Sciatic nerve (tissue), 2 donors: ENCODE measurements at regions not wholly inside any gene's neighbourhood (a gene's known extent, or its start where the extent isn't known, plus 50 kb on each side); places are given as distances from the start of the nearest gene placed in this dataset.
"Not testable (repeated sequence)": the region's sequence is repeated elsewhere in the genome, so short reads cannot be mapped to it uniquely, and the experiment has no call there.

Experiments
- ATAC-seq: fragments of 200-7000 bp; cut with Tn5 transposase; one replicate; pipeline ENCODE4 v1.9.1; 2020; ENCODE audit warnings: mild to moderate bottlenecking, moderate library complexity
- DNase-seq: peaks from one replicate; pipeline ENCODE4 v3.0.0-alpha.2; 2020; ENCODE audit warnings: low spot score
- intact Hi-C: fragments of 100-400 bp; cut with DNase I; formaldehyde crosslinking; loops from one replicate; pipeline ENCODE4 v1.14.2; 2022
- donor health status: DM: no; HTN: no; CAD: no.
- donor health status: DM: no; HTN: no; CAD: no.

DNA sequence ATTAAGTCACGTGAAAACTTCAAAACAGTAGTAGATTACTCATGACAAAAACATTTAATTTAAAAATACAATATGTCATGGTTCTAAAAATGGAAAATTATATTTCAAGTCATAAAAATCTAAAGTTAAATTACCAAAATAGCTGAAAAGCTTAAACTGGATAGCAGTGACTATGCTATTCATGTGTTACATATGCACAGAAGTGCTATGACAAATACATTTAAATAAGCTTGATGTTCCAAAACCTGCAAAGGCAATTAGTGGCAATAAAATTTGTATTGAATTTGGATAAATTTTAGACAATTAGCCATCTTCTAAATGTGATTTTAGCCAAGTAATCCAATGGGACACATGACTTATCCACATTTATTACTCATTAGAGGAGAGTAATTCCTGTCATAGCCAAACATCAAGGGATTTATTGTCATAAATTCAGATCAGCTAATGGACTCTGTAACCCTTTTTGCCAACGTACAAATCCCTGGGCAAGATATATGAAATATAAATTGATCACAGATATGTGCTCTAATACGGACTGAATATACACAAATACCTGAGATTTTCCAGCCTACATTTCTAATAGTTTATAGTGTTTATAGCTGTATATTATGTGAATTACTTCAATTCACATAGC, 419.4 kb downstream of the ISL1 start:
- no peak for DNase-seq
- no peak for ATAC-seq
- intact Hi-C loops: no loop called here

DNA sequence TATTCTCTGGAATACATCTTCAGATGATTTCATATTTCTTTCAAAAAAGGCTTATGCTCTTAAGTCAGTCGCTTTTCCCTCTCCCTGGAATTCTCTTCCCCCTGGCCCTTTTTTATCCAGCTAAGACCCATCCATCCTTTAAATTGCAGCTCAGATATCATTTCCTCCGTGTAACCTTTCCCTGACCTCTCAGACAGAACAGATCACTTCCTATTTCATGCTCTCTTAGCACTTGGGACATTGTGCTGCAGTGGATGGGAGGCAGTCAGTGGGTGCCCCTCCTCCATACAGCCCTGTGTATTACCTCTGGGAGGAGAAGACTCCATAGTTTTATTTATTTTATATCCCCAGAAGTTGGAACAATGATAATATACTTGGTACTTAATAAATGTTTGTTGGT, 423.4 kb downstream of the ISL1 start:
- intact Hi-C loops: no loop called here
- no peak for ATAC-seq
- DNase-seq: no peak

DNA sequence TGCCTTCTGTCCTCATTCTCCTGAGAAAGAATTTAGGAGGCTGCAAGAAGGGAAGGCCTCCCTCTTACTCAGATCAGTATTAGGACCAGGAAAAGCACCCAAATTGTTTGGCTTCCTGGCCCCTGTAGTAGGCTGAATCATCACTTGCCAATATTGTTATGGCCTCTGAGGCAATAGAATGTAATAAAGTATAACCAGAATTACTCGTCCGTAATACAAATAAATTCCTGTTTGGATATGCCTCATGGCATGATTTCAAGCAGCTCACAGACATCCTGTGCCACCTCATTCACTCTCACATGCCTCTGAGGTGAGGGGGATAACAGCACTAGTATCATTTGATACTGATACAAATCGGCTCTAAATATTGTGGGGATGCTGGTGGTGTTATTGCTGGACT, 427.3 kb downstream of the ISL1 start:
- DNase-seq: no peak
- ATAC-seq: no peak
- intact Hi-C loops: no loop called here

DNA sequence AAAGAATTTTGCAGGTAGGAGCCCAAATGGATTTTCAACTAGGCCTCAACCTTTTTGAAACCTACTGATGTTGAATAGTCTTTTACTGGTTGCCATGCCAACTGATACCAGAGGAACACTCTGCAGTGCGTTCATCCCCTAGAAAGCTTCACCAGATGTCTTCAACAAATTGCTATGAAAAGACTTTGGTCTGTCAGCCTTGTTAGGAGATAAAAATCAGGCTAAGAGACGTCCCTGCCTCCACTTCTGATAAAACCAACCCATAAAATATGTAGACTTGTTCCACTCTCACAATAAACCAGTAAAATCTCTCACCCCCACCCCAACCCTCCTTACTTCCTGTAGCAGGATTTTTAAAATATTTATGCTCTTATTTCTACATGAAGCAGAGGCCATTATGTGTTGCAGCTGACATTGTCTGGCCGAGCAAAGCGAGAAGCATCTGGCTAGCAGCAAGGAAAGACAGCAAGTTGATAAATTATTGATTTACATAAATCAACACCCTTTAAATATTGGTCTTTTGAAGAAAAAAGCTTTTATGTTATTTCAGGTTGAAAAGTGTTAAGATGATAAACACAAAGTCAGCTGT, 428.7 kb downstream of the ISL1 start:
- intact Hi-C loops: no loop called here
- DNase-seq (no peak), ATAC-seq (no peak)

DNA sequence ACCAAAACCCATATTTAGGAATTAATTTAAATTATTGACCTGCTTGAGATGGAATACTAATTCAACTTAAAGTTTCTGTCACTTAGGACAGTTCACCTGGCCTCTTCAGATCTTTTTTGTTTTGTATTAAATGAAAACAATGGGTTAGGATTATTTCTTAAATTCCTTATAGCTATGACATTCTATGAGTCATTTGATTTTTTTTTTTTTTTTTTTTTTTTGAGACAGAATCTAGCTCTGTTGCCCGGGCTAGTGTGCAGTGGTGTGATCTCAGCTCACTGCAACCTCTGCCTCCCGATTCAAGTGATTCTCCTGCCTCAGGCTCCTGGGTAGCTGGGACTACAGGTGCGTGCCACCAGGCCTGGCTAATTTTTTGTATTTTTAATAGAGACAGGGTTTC, 431.6 kb downstream of the ISL1 start:
- DNase-seq, intact Hi-C loops, ATAC-seq: not testable (repeated sequence)

DNA sequence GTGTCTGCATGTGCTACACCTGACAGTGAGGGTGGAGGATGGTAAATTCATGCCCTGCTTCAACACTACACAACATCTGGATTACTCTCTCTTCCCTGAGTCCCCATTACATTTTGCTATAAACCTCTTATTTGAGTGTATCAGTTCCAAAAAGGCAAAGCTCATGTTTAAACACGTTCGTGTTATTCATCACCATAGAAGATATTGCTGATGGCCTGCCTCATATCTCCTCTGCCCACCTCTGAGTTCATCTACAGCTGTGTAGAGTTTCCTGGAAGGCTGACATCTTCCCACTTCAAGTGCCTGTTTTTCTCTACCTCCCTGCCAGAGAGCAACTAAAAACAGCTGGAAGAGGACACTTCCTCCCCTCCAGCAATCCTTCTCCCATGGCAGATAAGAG, 433.2 kb downstream of the ISL1 start:
- DNase-seq (no peak), ATAC-seq (no peak)
- intact Hi-C loops: no loop called here

DNA sequence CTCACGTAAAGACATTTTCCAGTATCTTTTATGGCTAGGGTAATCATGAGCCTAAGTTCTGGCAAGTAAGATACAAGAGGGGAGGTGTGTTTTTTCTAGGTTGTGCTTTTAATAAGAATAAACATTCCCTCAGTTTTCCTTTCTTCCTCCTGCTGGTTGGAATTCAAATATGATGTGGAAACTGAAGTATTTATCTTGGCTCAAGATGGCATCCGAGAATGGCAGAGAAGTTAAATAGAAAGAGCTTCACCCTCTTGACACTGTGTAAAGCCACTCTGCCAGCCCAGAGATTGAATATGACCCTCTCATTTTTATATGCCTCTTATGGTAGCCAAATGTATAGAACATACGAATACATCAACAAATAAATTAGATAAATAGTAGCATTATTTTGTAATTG, 438.4 kb downstream of the ISL1 start:
- DNase-seq: no peak
- intact Hi-C loops: no loop called here

DNA sequence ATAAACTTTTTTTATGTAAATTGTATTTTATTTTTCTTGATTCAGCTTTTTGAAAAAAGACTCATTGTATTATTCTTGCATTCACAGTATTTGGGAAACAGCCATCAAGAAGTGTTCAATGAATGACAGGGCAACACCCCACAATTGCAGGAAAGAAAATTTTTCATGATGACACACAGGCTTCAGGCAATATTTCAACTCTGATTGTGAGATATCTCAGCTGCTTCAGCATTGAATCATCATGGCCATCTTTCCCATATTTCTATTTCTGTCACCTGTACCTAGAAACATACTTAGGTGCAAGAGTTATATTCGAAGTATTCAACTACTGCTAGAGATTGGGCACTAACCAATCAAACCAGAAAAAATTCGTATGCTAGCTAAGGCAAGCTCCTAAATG, 446.0 kb downstream of the ISL1 start:
- ATAC-seq: no peak
- no peak for DNase-seq
- intact Hi-C loops: no loop called here

More for the DNA sequence above, 438.4 kb downstream of the ISL1 start:
- no peak for ATAC-seq

DNA sequence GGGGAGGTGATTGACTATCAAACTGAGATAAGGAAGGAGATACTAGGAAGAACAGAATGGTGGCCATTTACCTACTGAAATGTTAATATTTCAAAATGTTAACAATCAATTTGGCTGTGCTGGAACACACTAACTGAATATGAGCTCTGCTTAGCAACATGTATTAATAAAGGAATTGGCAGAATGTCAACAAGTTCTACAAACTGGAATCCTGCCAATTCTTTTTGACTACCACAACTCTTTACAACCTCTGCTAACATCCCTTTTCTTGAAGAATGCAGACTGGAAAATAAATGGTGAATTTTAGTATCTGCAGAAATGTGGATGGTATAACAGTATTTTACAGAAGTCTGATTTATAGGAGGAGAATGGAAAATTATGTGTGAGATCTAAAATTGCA, 446.4 kb downstream of the ISL1 start:
- DNase-seq (no peak), ATAC-seq (no peak)
- intact Hi-C loops: no loop called here

DNA sequence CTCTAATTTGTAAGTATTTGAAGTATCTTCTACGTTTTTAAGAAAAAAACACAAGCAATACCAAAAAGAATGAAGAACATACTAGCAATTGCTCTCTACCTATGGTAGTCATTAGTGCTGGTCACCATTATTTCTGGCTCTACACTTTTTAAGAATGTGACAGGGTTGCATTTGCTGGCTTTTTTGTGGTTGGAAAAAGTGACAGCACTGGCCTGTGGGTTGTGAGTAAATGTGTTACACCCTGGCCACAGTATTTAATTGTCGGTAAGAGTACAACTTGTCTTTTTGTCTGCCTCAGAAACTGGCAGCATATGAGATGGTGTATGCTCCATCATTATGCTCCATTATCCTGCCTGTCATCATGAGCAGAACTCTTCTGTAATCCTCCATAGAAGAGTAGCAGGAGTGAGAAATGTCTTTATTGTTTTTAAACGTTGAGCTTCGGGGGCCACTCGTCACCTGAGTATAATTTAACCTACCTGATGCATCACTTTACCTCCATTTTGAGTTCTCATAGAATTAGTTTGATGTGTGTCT, 449.8 kb downstream of the ISL1 start:
- ATAC-seq: no peak
- intact Hi-C loops: no loop called here
- DNase-seq: no peak

DNA sequence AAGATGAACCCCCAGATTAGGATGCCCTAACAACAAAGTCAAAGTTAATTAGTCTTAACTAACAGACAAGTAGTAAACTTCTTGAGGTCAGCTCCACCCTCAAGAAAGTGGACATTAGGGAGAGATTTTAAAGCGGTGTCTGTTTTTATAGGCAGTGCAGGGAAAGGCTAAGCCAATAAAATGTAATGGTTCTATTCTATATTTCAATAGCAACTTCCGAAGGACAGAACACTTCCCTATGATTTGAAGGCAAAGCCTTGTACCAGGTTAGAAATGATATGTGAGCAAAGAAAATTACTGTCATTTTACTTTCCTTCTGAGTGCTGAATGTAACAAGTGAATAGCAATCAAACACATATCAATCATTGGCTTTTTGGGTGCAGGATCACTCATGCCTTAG, 455.2 kb downstream of the ISL1 start:
- no peak for ATAC-seq
- no peak for DNase-seq
- intact Hi-C loops: no loop called here

DNA sequence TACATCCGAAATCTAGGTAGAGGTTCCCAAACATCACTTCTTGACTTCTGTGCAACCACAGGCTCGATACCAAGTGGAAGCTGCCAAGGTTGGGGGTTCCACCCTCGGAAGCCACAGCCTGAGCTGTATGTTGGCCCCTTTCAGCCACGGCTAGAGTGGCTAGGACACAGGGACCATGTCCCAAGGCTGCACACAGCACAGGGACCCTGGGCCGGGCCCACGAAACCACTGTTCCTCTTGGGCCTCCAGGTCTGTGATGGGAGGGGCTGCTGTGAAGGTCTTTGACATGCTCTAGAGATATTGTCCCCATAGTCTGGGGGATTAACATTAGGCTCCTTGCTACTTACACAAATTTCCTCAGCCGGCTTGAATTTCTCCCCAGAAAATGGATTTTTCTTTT, 460.6 kb downstream of the ISL1 start:
- DNase-seq (no peak), ATAC-seq (no peak)
- intact Hi-C loops: no loop called here

DNA sequence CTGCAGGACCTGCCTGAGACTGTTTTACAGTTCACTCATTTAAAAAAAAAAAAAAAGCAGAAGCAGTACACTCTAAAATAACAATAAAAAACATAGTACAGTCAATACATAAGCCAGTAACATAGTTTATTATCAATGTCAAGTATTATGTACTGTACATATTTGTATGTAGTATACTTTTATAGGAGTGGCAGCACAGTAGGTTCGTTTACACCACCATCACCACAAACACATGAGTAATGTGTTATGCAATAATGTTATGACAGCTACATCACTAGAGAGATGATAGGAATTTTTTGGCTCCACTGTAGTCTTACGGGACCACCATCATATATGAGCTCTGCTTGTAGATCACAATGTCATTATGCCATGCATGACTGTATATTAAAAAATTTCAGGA, 462.8 kb downstream of the ISL1 start:
- no peak for ATAC-seq
- intact Hi-C loops: no loop called here

DNA sequence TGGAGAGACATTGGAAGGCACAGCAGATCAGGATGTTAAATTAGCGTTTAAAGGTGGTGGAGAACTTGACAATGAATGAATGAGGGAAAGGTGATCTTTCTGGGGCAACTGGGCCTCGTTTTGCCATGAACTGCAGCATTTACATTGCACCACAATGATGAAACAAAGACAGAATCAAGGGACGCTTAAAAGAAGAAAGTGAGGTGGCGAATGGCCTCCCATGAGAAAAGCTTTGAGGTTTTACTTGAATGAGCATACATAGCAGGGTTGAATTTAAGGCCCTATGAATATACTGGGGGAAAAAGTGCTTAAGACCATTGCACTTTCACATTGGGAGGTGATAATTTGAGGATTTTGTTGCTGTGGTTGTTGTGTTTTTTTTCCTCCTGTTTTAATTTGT, 476.4 kb downstream of the ISL1 start:
- no peak for ATAC-seq
- intact Hi-C loops: no loop called here

More for the DNA sequence above, 462.8 kb downstream of the ISL1 start:
- no peak for DNase-seq

DNA sequence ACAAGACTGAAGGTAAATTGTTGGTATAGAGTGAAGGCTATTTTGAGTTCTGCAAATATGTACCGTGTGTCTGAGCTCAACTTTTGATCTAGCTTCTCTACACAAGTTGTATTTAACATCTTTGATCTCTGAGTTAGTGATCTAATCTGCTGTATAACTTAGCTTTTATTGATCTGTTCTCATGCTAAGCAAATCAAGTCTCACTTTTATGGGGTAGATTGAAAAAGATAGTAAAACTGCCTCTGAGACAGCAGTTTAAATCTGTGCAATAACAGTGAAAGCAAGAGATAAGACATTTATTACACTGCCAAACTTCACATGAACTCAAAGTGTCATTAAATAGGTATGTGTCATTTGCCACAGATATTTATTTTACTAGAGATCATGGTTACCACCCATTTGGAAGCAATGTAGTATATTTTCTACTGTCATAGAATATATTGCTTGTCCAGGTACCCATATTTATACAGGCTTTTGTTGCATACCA, 477.3 kb downstream of the ISL1 start:
- intact Hi-C loops: no loop called here

More for the DNA sequence above, 476.4 kb downstream of the ISL1 start:
- no peak for DNase-seq

DNA sequence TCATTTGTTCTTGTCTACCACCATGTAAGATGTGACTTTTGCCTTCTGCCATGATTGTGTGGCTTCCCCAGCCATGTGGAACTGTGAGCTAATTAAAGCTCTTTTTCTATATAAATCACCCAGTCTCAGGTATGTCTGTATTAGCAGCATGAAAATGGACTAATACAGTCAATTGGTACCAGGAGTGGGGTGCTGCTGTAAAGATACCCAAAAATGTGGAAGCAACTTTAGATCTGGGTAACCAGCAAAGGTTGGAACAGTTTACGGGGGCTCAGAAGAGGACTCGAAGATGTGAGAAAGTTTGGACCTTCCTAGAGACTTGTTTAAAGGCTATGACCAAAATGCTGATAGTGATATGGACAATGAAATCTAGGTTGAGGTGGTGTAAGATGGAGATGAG, 488.9 kb downstream of the ISL1 start:
- intact Hi-C loops: no loop called here

More for the DNA sequence above, 477.3 kb downstream of the ISL1 start:
- ATAC-seq: no peak
- no peak for DNase-seq

DNA sequence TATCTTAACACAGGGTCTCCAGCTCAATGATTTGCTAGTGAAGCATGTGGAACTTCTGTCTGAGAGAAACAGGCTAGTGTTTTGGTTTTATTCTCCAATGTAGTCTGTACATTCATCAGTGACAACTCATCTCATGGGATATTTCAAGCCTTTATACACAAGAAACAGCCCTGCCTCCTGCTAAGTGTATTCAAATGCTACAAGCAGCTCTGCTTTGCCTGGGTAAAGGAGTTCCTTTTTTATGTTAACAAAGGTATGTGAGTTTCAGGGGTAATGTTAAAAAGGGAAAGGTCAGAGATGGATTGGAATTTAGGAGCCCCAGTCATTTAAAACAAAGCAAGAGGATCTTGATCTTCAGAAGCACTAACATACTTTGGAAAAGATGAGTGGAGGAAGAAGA, 498.7 kb downstream of the ISL1 start:
- intact Hi-C loops: no loop called here
- ATAC-seq (no peak), DNase-seq (no peak)

More for the DNA sequence above, 488.9 kb downstream of the ISL1 start:
- ATAC-seq (no peak), DNase-seq (no peak)

DNA sequence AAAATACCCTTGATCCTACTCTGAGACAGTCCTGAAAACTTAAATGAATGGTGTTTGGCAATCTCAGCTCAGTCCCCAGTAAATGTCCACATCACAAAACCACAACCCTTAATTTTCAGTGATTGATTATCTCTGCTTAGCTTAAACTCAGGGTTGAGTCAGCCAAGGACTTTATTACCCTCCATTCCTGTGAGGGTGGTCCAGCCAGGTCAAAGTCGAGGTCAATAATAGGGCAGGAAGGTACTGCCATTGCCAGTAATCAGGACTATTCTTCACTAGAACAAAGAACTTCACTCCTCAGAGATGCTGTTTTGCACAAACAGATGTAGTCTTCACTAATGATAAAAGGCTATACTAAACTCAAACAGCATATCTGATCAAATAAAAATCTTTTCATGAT, 499.4 kb downstream of the ISL1 start:
- DNase-seq (no peak), ATAC-seq (no peak)
- intact Hi-C loops: no loop called here

DNA sequence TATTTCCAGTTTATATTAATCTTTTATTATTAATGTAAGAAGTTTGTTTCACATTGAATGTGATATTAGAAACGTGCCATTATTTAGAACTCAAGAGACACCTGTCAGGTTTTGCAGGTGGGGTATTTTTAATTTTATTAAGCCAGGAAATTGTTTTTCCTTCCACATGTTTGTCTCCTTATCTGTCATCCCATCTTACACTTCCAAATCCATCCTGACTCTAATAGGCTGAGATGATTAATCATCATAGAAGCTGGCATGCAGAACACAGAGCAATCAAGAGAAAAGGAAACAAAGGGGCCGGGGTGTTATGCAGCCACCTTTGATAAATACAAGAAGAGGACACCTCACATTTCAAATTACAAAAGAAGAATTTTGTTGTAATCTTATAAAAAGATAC, 506.5 kb downstream of the ISL1 start:
- DNase-seq (no peak), ATAC-seq (no peak)
- intact Hi-C loops: no loop called here

DNA sequence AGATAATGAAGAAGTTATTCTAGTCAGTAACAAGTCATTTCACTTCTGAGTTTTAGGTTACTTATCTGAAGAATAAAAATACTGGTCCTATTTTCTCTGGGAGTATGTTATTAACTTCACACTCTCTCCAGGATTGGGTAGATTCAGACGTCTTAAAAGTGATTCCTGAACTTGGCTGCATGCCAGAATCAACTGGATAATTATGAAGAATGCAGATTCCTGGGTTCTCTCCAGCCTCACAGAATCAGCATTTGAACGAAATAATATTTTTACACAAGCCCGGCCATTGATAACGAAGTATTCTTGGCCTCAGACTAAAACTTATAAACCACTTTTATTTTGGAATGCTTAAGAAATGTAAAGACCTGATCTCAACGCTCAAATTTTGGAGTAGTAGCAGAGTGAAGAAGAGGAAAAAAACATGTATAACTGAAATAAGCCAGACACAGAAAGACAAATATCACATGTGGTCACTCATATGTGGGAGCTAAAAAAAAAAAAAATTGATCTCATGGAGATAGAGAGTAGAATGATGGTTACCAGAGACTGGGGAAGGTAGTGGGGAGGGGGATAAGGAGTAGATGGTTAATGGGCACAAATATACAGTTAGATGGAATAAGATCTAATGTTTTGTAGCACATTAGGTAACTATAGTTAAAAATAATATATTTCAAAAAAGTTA, 507.3 kb downstream of the ISL1 start:
- DNase-seq (no peak), ATAC-seq (no peak)
- intact Hi-C loops: no loop called here
